ENCODE measurements at regions not wholly inside any gene's neighbourhood (a gene's known extent, or its start where the extent isn't known, plus 50 kb on each side); places are given as distances from the start of the nearest gene placed in this dataset.

DNA sequence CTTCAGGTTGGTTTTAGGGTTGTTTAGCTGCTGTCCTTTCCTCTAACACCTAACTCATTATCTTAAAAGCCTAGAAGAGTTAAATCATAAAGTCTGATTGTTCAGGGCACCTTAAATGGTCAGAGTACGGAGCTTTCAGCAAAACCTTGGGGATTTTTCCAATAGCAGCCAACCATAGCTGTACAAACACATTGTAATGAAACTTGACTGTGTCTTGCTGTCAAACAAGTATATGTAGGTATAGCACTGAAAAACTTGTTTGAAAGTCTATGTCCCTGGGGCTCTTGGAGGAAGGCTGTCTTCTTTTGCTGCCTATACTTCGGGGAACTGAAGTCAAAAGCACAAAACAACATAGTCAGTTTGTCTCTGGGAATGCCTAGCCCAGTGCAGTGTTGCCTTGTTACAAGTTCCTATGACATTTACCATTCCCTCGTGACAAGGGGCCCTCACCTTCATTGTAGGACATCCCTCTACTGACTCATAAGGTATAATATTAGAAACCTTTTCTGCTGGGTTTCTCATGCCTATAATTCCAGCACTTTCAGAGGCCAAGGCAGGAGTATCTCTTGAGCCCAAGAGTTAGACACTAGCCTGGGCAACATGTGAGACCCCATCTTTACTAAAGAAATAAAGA lies 474.5 kb upstream of the NBEA start (continued):
- TF ChIP-seq, protein P1, sequence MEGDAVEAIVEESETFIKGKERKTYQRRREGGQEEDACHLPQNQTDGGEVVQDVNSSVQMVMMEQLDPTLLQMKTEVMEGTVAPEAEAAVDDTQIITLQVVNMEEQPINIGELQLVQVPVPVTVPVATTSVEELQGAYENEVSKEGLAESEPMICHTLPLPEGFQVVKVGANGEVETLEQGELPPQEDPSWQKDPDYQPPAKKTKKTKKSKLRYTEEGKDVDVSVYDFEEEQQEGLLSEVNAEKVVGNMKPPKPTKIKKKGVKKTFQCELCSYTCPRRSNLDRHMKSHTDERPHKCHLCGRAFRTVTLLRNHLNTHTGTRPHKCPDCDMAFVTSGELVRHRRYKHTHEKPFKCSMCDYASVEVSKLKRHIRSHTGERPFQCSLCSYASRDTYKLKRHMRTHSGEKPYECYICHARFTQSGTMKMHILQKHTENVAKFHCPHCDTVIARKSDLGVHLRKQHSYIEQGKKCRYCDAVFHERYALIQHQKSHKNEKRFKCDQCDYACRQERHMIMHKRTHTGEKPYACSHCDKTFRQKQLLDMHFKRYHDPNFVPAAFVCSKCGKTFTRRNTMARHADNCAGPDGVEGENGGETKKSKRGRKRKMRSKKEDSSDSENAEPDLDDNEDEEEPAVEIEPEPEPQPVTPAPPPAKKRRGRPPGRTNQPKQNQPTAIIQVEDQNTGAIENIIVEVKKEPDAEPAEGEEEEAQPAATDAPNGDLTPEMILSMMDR (IDR thresholded peaks at IDR 0.05 in 2 of 3, conservative IDR thresholded peaks at IDR 0.05 in 1 of 3; ENCODE audit: borderline replicate concordance in 1 of 3, insufficient read depth in 1 of 3, low read depth in 2 of 3, low read length in 2 of 3), result no peak

DNA sequence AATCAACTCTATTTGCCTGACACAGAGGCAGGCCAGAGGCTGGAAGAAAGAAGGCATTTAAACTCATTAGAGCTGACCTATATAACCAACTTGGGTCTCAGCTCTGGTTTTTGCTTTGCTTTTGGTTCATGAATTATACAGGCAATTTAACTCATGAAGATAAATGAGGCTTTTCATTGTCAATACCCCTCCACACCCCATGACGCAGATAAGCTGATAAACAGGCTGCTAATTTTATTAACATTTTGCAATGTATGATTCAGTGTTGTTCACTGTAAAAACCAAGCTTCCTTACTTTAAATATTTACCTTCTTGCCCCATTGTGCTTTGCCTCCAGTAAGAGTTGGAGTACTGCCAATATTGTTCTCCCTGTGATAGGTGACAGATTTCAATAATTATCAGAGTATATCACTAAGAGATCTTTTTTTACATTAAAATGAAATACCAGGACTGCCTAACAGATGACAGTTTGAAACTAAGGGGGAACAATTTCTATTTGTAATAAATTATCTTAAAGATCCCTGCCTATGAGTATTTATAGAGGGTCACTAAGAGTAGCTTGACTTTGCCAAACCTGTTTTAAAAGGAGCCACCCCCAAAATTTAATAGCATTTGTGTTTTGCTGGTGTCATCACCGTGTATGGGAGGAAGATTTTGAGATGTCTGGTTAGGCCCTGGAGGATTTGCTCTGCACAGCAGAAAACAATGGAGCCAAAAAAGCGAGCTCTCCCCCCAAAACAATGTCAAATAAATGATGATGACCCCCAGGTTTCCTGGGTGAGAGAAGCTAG lies 472.7 kb upstream of the NBEA start:
- no TSS peak for BruUV-seq (replicated peaks)
- POLR2A ChIA-PET, result no interaction called here
- CTCF ChIA-PET, result no interaction called here
- RAD21 ChIA-PET (ENCODE audit: low non-redundant PET in 1 of 2, low total read pairs in 2 of 2, uncharacterized antibody in 2 of 2, unreplicated experiment in 2 of 2), result no interaction called here
- Histone ChIP-seq H3K9ac (ENCODE audit: low read length) (no peak overlapping the region), H3K9me3 (ENCODE audit: control insufficient read depth in 1 of 2, insufficient read depth in 1 of 2, low read depth in 1 of 2, low read length in 2 of 2) (no peaks in the 10 kb centered on the region), H3K36me3 (ENCODE audit: control insufficient read depth in 1 of 2, insufficient read depth in 2 of 2, low read length in 2 of 2) (no peaks in the 10 kb centered on the region), H3K9me2 (ENCODE audit: insufficient read depth) (no peaks in the 10 kb centered on the region), H3K27me3 (ENCODE audit: insufficient read depth, low read length) (no peaks in the 10 kb centered on the region), H3K4me1 (ENCODE audit: control insufficient read depth in 1 of 2, insufficient read depth in 2 of 2, low read length in 2 of 2) (no peaks in the 10 kb centered on the region), H2AFZ (ENCODE audit: low read depth, low read length, poor library complexity, severe bottlenecking) (no peak overlapping the region), H3K79me2 (ENCODE audit: insufficient read depth, low read length) (no peaks in the 10 kb centered on the region), H3K4me3 (replicated peaks in 1 of 2; ENCODE audit: low read depth in 1 of 2, low read length in 2 of 2) (no peak overlapping the region), H3K27ac (ENCODE audit: low read depth, low read length) (no peak overlapping the region), H3K4me2 (ENCODE audit: low read length) (no peak overlapping the region), H4K20me1 (ENCODE audit: insufficient read depth) (no peaks in the 10 kb centered on the region)
- no peak for ATAC-seq
- intact Hi-C loops (cut with micrococcal nuclease), result no loop called here
- no peak for DNase-seq (ENCODE audit: low read depth, low spot score)
- no peak for TF ChIP-seq CBX3 (IDR thresholded peaks at IDR 0.05; ENCODE audit: low read depth)
- no peak for TF ChIP-seq ZNF274 (IDR thresholded peaks at IDR 0.05; ENCODE audit: low read depth, low read length)
